IPS DF 6.9 (cell line): ENCODE measurements at regions not wholly inside any gene's neighbourhood (a gene's known extent, or its start where the extent isn't known, plus 50 kb on each side); places are given as distances from the start of the nearest gene placed in this dataset.

Experiments used
- DNase-seq: peaks from one replicate; pipeline ENCODE4 v3.0.0-alpha.2; 2013; ENCODE audit warnings: low read depth, low spot score
- H3K27ac ChIP-seq: one replicate; pipeline ENCODE4 v1.5.1; 2013; ENCODE audit warnings: low read length, control low read depth
- H3K27me3 ChIP-seq: 2 replicates; pipeline ENCODE4 v1.6.1; 2013; ENCODE audit warnings: mild to moderate bottlenecking, low read length; ENCODE audit not compliant: control insufficient read depth, insufficient read depth
- H3K36me3 ChIP-seq: 2 replicates; pipeline ENCODE4 v1.6.1; 2013; ENCODE audit warnings: low read length; ENCODE audit not compliant: control insufficient read depth, insufficient read depth
- H3K4me1 ChIP-seq: 2 replicates; pipeline ENCODE4 v1.6.1; 2013; ENCODE audit warnings: low read length; ENCODE audit not compliant: control insufficient read depth, insufficient read depth
- H3K4me3 ChIP-seq: 2 replicates; pipeline ENCODE4 v1.5.1; 2013; ENCODE audit warnings: mild to moderate bottlenecking, low read length
- H3K9me3 ChIP-seq: 2 replicates; pipeline ENCODE4 v1.6.1; 2013; ENCODE audit warnings: low read length, inconsistent platforms; ENCODE audit not compliant: control insufficient read depth, insufficient read depth
- WGBS: extraction: QIAGEN DNeasy Blood & Tissue Kit; methylation state at CpG from one replicate; pipeline ENCODE4 v1.1.7; 2013; ENCODE audit warnings: mixed read lengths, missing lambda C conversion rate; ENCODE audit not compliant: insufficient read length, insufficient coverage; 5-methylcytosine and 5-hydroxymethylcytosine counted together

GRCh38 chr12:111224186-111225066 is 144.5 kb downstream of the PHETA1 start:
- no CpG with 5 or more reads among the region's 14 CpGs for WGBS
- Histone ChIP-seq H3K27ac (no peak overlapping the region), H3K27me3 (no peaks in the 10 kb centered on the region), H3K4me1 (no peaks in the 10 kb centered on the region), H3K9me3 (no peaks in the 10 kb centered on the region), H3K36me3 (no peaks in the 10 kb centered on the region), H3K4me3 (no peak overlapping the region)
- DNase-seq, result no peak

GRCh38 chr12:111222523-111222922 is 146.4 kb downstream of the PHETA1 start:
- Histone ChIP-seq H3K36me3 (no peaks in the 10 kb centered on the region), H3K4me3 (no peak overlapping the region), H3K4me1 (no peaks in the 10 kb centered on the region), H3K27me3 (no peaks in the 10 kb centered on the region), H3K9me3 (no peaks in the 10 kb centered on the region), H3K27ac (no peak overlapping the region)
- DNase-seq, result no peak
- no CpG with 5 or more reads among the region's 4 CpGs for WGBS

GRCh38 chr12:111222027-111222414 is 146.9 kb downstream of the PHETA1 start:
- Histone ChIP-seq H3K4me1 (no peaks in the 10 kb centered on the region), H3K27ac (no peak overlapping the region), H3K4me3 (no peak overlapping the region), H3K27me3 (no peaks in the 10 kb centered on the region), H3K9me3 (no peaks in the 10 kb centered on the region), H3K36me3 (no peaks in the 10 kb centered on the region)
- WGBS, result no CpG with 5 or more reads among the region's 6 CpGs
- DNase-seq, result no peak

DNA sequence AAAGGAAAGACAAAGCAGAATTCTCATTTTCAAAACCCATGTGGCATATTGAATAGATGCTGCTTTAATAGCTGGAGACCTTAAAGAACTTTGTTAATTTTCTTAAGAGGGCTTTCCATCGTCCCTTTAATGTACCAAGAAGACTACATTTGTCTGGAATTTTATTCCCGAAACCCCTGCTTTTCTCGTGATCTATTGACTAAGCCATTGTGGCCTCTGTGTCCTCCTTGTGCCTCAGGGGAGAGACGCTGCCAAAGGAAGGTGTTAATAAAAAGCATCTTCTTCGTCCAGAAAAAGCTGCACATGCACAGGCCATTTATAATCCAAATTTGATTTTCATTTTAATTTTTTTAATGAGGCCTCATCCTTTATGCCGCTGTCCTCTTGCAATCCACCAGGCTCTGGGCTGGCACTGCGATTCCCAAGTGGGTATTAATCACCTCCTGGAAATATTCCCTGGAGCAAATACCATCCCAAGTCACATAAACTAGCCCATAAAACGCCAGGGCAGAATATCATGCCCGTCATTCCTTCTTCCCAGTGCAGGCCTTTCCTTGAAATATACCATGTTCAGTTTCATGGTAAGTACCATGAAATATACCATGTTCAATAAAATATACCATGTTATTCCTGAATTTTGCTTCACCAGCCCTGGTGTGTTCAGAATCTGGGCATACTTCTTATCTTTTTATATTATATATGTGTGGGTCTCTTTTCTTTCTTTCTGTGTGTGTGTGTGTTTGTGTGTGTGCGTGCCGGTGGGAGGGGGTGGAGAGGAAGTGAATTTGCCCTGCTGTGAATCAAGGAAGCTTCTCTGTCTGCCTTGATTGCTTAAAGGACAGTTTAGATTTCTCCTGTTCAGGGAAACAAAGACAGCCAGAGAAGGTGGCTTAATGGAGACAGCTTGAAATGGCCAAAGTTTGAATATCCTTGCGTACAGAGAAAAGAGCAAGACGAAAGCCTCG is 147.6 kb downstream of the PHETA1 start:
- Histone ChIP-seq H3K27ac (no peak overlapping the region), H3K27me3 (no peaks in the 10 kb centered on the region), H3K4me3 (no peak overlapping the region), H3K36me3 (no peaks in the 10 kb centered on the region), H3K9me3 (no peaks in the 10 kb centered on the region), H3K4me1 (no peaks in the 10 kb centered on the region)
- WGBS, result no CpG with 5 or more reads among the region's 14 CpGs
- no peak for DNase-seq

DNA sequence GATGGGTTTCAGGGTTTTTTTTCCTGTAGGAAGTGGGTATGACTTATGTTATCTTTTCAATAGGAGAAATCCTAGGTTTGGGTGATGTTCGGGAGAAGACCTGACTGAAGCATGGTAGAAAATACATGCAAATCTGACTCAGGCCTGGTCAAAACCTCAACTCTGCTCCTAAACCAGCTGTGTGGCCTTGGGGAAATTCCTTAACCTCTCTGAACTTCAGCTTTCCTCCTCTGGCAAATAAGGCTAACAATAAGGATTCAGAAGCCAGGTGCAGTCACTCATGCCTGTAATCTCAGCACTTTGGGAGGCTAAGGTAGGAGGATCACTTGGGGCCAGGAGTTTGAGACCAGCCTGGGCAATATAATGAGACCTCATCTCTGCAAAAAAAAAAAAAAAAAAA is 148.5 kb downstream of the PHETA1 start:
- H3K27me3 ChIP-seq, result no peaks in the 10 kb centered on the region
- no peak for DNase-seq
- no peaks in the 10 kb centered on the region for H3K36me3 ChIP-seq
- no peaks in the 10 kb centered on the region for H3K9me3 ChIP-seq
- H3K27ac ChIP-seq, result no peak overlapping the region
- WGBS, result no CpG with 5 or more reads among the region's 1 CpG
- no peak overlapping the region for H3K4me3 ChIP-seq
- no peaks in the 10 kb centered on the region for H3K4me1 ChIP-seq

GRCh38 chr12:111219440-111219839 is 149.5 kb downstream of the PHETA1 start:
- H3K27me3 ChIP-seq, result no peaks in the 10 kb centered on the region
- WGBS, result no CpG with 5 or more reads among the region's 2 CpGs

DNA sequence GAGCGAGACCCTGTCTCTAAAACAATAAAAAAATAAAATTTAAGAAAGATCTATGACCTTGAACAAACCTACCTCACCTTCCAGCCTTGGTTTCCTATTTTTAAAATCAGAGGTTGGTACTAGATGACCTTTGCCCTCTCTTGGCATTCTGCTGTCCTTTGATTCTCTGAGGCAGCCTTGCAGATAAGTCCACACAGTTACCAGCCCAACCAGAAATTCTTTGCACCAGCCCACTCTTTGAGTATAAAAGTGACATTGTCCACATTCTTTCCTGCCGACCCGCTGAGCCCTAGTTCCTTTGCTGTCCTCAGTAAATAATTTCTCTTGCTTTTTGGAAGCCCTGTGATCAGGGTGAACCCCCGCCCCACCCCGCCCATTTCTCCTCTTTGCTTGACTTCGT is 150.4 kb downstream of the PHETA1 start:
- no CpG with 5 or more reads among the region's 6 CpGs for WGBS
- Histone ChIP-seq H3K27me3 (no peaks in the 10 kb centered on the region), H3K4me1 (no peaks in the 10 kb centered on the region), H3K27ac (no peak overlapping the region), H3K9me3 (no peaks in the 10 kb centered on the region), H3K4me3 (no peak overlapping the region), H3K36me3 (no peaks in the 10 kb centered on the region)
- DNase-seq, result no peak

More at GRCh38 chr12:111219440-111219839, 149.5 kb downstream of the PHETA1 start:
- DNase-seq, result no peak
- no peak overlapping the region for H3K4me3 ChIP-seq
- no peak overlapping the region for H3K27ac ChIP-seq
- H3K9me3 ChIP-seq, result no peaks in the 10 kb centered on the region
- no peaks in the 10 kb centered on the region for H3K4me1 ChIP-seq
- no peaks in the 10 kb centered on the region for H3K36me3 ChIP-seq

- no peak overlapping the region for H3K27ac ChIP-seq
- WGBS, result no CpG with 5 or more reads among the region's 13 CpGs
- H3K36me3 ChIP-seq, result no peaks in the 10 kb centered on the region
- H3K9me3 ChIP-seq, result no peaks in the 10 kb centered on the region
- DNase-seq, result no peak
- H3K4me3 ChIP-seq, result no peak overlapping the region
- H3K27me3 ChIP-seq, result no peaks in the 10 kb centered on the region
- H3K4me1 ChIP-seq, result no peaks in the 10 kb centered on the region
These were observed 152.3 kb downstream of the PHETA1 start for GRCh38 chr12:111216387-111217159.

DNA sequence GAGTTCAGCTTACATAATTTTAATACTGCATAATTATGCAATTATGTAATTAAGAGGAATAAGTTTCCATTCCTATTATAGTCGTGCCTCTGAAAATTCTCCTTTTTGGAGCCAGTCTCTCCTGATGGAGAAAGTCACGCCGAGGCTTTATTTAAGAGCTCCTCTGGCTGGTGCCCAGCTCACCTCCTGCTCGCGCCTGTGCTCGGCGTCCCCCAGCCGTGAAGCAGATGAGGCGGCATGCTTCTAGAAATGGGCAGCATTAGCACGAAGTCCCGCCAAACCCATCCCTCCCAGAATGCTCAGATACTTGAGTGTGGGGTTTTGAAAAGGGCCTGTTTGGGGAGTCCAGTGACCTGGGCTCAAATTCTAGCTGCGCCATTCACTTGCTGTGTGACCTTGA is 153.0 kb downstream of the PHETA1 start:
- no peaks in the 10 kb centered on the region for H3K36me3 ChIP-seq
- no peaks in the 10 kb centered on the region for H3K9me3 ChIP-seq
- no peak overlapping the region for H3K27ac ChIP-seq
- no peak overlapping the region for H3K4me3 ChIP-seq
- no peaks in the 10 kb centered on the region for H3K4me1 ChIP-seq
- DNase-seq, result no peak
- WGBS, result no CpG with 5 or more reads among the region's 12 CpGs
- H3K27me3 ChIP-seq, result no peaks in the 10 kb centered on the region

GRCh38 chr12:111214401-111214800 is 154.5 kb downstream of the PHETA1 start:
- no peak overlapping the region for H3K4me3 ChIP-seq
- no peak for DNase-seq
- no peaks in the 10 kb centered on the region for H3K27me3 ChIP-seq
- no CpG with 5 or more reads among the region's 16 CpGs for WGBS
- no peak overlapping the region for H3K27ac ChIP-seq
- H3K36me3 ChIP-seq, result no peaks in the 10 kb centered on the region
- H3K4me1 ChIP-seq, result no peaks in the 10 kb centered on the region
- no peaks in the 10 kb centered on the region for H3K9me3 ChIP-seq
